Smooth muscle cell of the brain vasculature (primary cell): ENCODE measurements at regions not wholly inside any gene's neighbourhood (a gene's known extent, or its start where the extent isn't known, plus 50 kb on each side); places are given as distances from the start of the nearest gene placed in this dataset.

ENCODE experiments used
- DNase-seq: peaks from one replicate; pipeline ENCODE4 v3.0.0-alpha.2; 2012; ENCODE audit warnings: low read depth, low spot score

DNA sequence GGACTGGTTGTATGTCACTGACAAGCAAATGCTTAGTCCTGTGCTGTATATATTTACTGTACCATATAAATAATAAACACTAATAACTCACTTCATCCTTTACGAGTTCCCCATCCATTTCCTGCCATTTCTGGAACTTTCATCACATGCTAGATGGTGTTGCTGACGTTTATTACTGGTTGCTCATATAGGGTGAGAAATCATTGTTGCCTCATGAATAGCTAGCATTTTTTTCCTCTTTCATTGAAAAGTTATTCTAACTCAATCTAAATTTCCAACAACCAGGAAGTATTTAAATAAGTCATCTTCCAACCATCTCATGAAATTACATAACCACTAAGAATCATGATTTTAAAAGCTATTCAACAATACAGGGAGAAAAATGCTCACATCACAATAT is 88.6 kb upstream of the RCN1 start:
- no peak for DNase-seq

DNA sequence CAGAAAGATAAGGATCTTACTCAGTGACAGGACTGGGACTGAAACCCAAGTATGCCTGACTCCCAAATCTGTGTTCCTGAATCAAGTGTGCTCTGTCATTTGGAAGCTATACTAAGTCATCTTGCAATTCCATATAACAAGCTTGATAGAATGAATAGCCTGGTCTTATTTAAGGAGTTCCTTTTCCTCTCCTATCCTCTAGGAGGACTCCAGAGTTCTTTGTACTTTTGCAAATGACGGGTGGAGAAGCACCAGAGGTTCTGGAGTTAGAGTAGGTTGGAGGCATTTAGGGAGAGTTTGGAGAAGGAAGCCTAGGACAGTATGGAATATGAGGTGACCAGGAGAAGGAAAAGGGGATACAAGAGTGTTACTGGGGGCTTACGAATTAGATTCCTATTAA is 92.9 kb upstream of the RCN1 start:
- DNase-seq = no peak

DNA sequence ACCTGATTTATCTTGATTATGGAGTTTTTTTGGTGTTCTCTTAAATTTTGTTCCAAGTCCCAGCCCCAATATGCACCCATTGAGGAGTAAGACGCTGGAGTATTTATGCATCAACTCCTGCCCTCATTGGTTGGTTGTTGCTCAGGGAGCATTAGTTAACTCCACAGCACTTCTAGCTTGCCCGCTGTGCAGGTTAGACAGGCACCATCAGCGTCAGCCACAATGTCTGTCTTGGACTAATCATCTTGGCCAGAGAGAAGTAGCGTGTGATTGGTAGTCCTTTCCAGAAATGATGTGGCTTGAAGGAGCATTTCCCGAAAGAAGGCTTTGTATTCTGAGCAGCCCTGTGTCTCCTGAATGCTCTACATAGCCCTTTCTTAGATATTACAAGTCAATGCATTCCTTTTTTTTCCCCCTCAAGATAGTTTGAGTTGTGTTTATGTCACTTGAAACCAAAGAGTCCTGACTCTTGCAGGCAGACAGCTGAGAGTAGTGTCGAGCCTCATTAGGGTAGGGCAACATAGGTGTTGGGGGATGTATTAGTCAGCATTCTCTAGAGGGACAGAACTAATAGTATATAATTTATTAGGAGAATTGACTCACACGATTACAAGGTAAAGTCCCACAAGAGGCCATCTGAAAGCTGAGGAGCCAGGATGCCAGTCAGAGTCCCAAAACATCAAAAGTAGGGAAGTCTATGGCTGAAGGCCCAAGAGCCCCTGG is 94.6 kb upstream of the RCN1 start:
- no peak for DNase-seq

DNA sequence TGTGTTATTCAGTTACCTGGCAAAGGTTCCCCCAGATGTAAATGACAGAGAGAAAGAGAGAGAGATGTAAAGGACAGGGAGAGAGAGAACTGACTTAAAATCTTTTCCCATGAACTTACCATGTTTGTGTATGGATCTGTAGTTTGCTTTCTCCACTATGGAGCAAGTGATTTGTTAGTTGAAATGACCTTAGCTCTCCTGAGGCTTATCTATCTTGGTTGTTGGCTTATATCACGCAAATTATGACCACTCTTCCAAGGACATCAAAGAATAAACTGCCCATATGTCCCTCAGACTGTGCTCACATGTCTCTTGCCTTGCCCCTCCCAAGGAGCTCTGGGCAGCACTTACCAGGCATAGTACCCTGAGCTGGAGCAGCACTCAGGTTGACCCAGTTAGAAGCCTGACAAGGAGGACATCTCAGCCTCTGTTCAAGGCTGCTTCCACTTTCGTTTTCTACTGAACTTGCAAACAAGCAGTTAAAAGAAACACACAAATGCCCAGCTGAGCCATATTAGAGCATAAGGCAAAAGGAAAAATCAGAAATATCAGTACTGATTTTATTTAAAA is 95.3 kb upstream of the RCN1 start:
- no peak for DNase-seq

GRCh38 chr11:31995032-31995431 is 95.8 kb upstream of the RCN1 start:
- DNase-seq = no peak

DNA sequence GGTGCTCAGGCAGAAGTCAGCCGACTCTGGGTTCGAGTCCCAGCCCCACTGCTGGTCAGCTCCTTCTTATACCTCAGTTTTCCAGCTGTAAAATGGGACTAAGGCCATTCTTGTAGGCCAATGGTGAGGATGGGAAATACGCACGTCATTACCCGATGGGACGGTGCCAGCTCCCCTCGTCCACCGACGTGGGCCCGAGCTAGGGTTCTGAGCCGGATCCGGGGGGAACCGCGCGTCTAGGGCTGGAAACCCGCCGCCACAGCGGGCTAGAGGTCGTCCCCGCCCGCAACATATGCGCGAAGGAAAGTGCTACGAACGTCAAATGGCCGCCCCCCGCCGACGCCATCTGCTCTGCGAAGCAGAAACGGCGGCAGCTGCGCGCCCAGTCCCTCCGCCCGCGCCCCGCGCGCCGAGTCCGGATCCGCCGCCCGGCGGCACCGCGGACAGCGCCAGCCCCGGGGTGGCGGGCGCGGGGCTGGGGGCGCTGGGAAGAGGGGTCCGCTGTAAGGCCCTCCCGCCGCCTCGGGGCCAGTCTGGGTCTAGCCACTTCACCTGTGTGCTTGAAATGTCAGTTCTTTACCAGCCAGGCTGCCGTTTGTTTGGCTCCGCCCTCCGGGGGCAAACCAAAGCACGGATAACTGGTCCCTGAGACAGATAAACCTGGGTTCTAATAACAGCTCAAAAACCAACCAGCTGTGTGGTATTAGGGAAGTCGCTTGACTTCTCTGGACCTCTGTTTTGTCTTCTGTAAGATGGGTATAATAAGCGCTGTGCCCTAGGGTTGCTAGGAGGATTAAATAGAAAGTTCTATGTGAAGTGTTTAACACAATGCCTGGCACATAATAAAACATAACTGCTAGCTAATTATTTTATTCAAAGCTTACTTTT is 103.5 kb upstream of the RCN1 start:
- DNase-seq = no peak

GRCh38 chr11:31986201-31986889 is 104.5 kb upstream of the RCN1 start:
- DNase-seq = no peak

DNA sequence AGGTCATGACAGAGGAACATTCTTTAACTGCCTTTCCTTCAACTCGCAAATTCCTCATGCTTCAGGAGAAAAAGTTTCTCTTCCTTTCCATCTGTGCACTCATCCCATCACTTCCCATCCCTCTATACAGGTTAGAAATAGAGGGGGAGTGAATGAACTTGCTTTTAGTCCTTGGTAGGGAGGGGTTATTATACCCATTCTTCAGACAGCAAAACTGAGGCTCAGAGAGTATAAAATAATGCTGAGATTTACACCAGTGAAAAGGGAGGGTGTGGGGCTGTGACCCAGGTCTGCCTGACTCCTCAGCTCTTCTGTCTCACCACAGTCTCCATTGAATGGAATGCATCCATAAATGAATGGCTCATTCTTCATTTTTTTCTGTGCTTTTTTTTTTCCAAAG is 109.4 kb upstream of the RCN1 start:
- DNase-seq = no peak

DNA sequence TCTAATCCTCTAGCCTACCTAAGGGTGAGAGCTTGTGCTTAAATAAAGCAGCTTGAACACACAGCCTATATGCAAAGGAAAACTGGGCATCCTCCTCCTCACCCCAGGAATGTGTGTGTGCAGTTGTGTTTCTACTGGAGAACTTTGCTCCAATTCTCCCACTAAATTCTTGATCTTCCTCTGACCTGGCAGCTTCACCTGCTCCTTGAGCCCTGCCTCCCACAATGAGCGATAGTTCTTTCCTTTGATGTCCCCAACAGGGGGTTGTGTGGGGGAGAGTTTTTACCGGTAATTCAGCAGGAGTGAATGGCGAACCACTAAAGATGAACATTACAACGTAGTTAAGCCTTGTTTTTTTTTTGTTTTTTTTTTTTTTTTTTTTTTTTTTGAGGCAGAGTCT is 113.5 kb upstream of the RCN1 start:
- DNase-seq = no peak

- no peak for DNase-seq
Measured at GRCh38 chr11:31974366-31975136, 116.3 kb upstream of the RCN1 start.

DNA sequence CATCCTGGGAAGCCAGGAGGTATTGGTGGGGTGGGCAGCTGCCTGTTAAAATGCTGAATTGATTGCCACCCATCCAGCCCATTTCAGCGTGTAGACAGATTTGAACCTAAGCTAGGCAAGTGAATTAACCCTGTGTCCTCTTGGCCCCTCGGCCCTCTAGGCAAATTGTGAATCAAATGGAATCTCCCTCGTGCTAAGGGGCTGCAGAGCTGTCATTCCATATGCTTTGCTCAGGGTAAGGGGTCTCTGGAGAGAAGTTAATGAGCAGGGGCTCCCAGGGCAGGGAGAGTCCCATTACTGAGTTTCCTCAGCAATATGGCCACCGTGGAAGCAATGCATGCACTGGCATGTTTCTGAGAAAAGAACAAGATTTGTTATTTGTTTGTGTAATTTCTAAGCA is 117.7 kb upstream of the RCN1 start:
- DNase-seq = no peak

- DNase-seq = no peak
Measured at GRCh38 chr11:31972623-31973022, 118.3 kb upstream of the RCN1 start.

DNA sequence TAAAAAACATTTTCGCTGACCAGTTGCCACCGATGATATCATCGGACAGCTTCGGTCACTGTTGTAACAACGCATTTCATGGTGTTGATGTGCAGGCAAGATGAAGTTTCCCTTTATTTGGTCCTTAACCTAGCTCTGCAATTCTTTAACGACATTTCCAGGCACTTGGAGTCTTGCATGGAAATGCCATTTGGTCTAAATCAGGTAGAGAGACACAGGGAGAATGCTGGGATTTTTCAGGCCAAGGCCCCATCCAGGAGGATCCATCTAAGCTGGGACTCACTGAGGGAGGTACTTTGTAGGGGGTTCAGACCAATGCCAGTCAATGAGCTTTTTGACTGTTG is 121.5 kb upstream of the RCN1 start:
- DNase-seq = no peak

DNA sequence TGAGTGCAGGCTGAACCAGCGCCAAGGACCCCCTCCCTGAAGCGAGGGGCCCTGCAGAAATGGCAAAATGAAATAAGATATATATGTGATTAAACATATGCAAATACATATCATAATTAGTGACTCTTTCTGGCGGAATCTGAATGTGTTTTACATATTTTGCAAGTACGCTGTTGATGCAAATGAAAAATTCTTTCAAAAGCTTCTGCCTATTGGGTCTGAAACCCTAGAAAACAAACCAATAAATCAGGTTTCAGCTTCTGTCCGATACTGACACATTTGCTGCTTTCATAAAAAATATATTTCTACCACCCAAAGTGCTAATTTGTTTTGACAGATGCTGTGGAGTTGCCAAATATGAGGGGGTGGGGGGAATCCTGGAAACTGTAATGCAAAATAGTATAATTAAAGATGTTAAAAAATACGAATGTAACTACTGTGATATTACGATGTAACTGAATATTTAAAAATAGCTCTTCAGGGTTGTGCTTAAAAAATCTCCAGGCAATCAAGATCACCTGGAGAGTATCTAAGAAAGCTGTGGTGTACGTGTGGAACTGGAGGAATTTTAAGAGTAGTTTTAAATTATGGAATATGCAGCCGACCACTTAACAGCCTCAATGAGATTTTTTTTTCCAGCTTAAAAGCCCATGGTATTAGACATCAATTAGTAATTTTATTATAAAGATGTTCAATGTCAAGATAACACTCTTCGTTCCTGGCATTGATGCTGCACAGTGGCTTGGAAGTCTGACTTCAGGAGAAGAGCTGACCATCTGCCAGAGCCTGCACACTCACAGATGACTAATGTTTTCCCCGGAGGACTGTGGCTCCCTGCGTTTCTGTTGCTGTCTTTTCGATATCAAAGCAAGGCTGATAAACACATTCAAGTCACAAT is 122.2 kb upstream of the RCN1 start:
- no peak for DNase-seq

DNA sequence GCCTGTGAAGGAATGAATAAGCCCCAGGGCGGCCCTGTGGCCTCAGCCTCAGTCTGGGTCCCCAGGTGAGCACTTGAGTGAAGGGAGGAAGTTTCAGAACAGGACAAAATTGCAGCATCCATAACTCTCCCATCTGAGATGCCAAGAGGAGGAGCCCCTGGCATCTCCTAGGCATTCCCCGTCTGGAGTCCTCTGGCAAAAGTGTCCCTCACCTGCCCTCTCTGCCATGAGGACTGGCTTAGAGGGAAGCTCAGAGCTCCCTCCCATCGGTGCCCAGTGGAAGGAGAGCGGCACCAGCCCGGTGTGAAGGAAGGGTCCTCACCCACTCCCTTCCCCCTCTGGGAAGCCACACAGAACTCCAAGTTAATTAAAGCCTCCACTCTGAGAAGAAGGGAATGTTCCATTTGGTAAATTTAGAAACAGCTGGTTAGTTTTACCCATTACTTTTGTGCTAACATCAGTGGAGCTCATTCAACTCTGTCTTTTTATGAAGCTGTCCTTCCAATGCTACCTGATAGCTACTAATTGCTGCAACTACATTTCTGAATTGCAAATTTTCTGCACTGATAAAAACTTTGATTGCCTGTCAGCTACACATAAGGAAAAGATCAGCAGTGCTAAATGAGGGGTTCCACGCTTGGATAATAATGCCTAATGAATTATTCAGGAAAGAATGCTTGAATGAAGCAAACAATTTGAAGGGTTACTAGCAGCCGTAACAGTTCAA is 123.3 kb upstream of the RCN1 start:
- no peak for DNase-seq

DNA sequence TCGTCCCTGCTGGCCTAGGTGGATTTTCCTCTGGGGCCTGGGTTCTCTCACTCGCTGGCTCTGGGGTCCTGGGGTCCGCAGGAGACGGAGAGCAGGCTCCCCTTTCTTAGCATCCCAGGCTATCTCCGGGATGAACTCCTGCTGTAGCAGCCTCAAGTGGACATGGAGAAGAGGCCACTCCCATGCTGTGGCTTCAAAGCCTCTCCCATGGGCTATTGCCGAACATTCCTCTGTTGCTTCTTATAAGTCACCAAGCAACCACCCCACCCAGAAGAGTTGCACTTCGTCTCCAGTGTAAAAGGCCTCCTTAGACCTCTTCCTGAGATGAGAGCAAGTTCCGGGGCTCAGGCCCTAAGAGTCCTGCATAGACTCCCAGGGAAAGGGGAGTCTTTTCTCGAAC is 124.0 kb upstream of the RCN1 start:
- no peak for DNase-seq

DNA sequence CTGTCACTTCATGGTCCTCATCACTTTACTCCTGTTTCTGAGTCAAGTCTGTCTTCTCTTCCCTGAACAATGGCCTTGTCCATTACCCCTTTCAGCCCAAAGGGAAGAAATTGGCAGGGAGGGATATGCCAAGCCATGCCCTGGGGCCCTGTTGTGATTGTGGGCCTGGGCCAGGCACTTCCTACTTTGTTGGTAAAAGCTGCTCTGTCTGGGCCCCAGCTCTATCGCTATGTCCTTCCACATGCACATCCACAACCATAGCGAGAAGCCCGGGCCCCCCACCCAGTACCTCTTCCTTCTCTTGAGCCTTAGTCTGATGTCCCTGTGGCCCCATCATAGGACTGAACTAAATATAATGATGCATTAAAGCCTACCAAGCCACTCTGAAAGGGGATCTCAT is 126.7 kb upstream of the RCN1 start:
- no peak for DNase-seq

GRCh38 chr11:31960126-31960525 is 130.7 kb upstream of the RCN1 start:
- DNase-seq = no peak

DNA sequence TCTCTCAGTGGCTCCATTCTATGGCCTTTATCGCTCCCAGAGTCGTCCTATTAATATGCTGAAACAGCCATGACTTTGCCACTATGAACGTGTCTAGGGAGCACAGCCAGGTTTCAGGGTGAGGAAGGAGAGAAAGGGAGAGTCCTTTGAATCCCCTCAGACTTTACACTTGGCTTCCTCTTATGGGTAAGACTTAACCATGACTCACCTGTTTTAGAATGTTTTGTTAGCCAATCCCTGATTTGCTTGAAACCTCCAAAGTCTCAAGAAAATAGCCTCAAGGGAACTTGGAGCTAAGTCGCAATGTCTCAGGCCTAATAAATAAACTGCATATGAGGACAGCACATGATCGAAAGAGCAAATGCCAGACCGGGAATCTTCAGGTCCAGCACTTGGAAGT is 131.2 kb upstream of the RCN1 start:
- DNase-seq = no peak
